Fibroblast of villous mesenchyme (primary cell): ENCODE measurements at regions not wholly inside any gene's neighbourhood (a gene's known extent, or its start where the extent isn't known, plus 50 kb on each side); places are given as distances from the start of the nearest gene placed in this dataset.
"Not testable (repeated sequence)": the region's sequence is repeated elsewhere in the genome, so short reads cannot be mapped to it uniquely, and the experiment has no call there.

Experiments used
- DNase-seq: peaks from one replicate; pipeline ENCODE4 v3.0.0-alpha.2; 2010; ENCODE audit warnings: low read depth
- H3K4me3 ChIP-seq: 2 replicates; pipeline ENCODE4 v1.5.1; 2011; ENCODE audit warnings: low read depth, mild to moderate bottlenecking, low read length
- TF ChIP-seq, protein P1 (sequence below): IDR thresholded peaks from 2 replicates; pipeline ENCODE4 v1.5.1; 2012; ENCODE audit warnings: low read depth, mild to moderate bottlenecking, low read length; ENCODE audit not compliant: insufficient read depth

DNA sequence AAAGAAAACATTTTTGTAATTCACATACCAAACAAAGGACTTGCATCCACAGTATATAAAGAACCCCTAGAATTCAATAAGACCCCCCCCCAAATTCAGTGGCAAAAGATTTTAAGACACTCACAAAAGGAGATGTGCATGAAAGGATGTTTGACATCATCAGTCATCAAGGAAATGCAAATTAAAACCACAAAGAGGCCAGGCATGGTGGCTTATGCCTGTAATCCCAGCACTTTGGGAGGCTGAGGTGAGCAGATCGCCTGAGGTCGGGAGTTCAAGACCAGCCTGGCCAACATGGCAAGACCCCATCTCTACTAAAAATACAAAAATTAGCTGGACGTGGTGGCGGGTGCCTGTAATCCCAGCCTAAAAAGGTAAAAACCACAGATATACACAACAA lies 61.3 kb downstream of the AIPL1 start:
- not testable (repeated sequence) for DNase-seq, H3K4me3 ChIP-seq

DNA sequence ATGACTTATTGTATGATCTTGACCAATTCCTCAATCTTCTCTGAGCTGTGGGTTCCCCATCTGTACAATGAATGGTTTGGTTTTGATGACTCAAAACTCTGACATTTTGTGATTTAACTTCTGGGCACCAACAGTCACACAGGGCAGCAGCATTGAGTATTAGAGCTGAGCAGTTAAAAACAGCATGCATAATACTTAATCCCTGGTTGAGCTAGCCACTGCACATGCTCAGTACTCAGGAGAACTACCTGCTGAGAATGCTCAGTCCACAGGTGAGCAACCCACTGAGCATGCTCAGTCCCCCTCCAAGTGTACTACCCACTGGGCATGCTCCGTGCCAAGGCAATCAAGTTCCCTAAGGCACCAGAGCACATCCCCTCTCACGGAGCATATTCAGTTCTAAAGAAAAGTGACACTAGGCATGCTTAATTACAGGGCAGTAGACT lies 68.7 kb downstream of the AIPL1 start:
- no peak overlapping the region for H3K4me3 ChIP-seq
- peak; percentile 11 for DNase-seq
- TF ChIP-seq, protein P1, sequence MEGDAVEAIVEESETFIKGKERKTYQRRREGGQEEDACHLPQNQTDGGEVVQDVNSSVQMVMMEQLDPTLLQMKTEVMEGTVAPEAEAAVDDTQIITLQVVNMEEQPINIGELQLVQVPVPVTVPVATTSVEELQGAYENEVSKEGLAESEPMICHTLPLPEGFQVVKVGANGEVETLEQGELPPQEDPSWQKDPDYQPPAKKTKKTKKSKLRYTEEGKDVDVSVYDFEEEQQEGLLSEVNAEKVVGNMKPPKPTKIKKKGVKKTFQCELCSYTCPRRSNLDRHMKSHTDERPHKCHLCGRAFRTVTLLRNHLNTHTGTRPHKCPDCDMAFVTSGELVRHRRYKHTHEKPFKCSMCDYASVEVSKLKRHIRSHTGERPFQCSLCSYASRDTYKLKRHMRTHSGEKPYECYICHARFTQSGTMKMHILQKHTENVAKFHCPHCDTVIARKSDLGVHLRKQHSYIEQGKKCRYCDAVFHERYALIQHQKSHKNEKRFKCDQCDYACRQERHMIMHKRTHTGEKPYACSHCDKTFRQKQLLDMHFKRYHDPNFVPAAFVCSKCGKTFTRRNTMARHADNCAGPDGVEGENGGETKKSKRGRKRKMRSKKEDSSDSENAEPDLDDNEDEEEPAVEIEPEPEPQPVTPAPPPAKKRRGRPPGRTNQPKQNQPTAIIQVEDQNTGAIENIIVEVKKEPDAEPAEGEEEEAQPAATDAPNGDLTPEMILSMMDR: no peak

- peak; percentile 87 for DNase-seq
- H3K4me3 ChIP-seq: no peak overlapping the region
- TF ChIP-seq, protein P1: no peak
Measured at GRCh38 chr17:6365200-6365943, 69.5 kb downstream of the AIPL1 start.

- DNase-seq: no peak
- TF ChIP-seq, protein P1: no peak
- no peak overlapping the region for H3K4me3 ChIP-seq
Measured at GRCh38 chr17:6361733-6362132, 73.2 kb downstream of the AIPL1 start.

GRCh38 chr17:6358131-6358530 lies 76.8 kb downstream of the AIPL1 start:
- no peak overlapping the region for H3K4me3 ChIP-seq
- DNase-seq: no peak
- TF ChIP-seq, protein P1: no peak

DNA sequence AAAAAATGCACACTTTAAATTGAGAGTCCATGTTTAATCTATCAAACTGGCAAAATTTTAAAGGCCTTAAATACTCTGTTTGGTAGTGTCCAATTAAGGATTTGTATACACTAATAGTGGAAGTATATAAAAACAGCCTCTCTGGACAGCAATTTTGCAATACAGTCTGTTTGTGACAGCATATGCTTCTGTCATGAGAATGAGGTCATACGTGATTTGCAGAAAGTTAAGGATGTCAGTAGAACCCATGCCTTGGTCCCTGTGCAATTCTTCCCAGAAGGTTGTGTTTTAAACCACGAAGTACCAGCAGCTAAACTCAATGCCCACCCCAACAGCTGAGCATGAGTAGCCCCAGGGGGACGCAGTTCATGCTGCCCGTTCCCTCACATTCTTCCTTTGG lies 78.4 kb downstream of the AIPL1 start:
- TF ChIP-seq, protein P1: no peak
- no peak for DNase-seq
- no peak overlapping the region for H3K4me3 ChIP-seq

DNA sequence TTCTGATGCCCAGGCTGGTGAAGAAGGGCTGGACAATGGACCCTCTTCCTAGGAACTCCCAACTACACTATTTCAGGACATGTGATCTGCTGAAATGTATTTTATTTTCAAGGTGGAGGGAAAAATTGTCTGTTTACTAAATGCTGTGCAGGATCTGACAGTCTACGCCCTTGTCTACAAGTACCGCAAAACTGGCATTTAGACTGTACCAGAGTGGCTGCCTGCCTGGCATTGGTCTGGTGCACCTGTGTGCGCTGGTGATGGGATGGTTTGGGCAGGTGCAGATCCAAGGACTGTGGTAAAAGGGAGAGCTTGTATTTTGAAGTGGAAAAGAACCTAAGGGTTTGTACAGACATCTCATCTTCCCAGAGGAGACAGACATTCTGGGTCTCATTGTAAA lies 79.7 kb downstream of the AIPL1 start:
- no peak overlapping the region for H3K4me3 ChIP-seq
- DNase-seq: no peak
- TF ChIP-seq, protein P1: no peak
